ENCODE measurements at regions not wholly inside any gene's neighbourhood (a gene's known extent, or its start where the extent isn't known, plus 50 kb on each side); places are given as distances from the start of the nearest gene placed in this dataset.

GRCh38 chr3:30964612-30965011 is 70.2 kb upstream of the GADL1 start:
- TF ChIP-seq CTCF (IDR thresholded peaks at IDR 0.05), result no peak
- no peak for TF ChIP-seq POLR2A (IDR thresholded peaks at IDR 0.05)

Data from Peyer's patch (tissue), 4 donors.